Astrocyte (in vitro differentiated cells and primary cell): ENCODE measurements at regions not wholly inside any gene's neighbourhood (a gene's known extent, or its start where the extent isn't known, plus 50 kb on each side); places are given as distances from the start of the nearest gene placed in this dataset.

Source experiments
- DNase-seq: peaks from one replicate; pipeline ENCODE4 v3.0.0-alpha.2; 2010; ENCODE audit warnings: low read depth
- FAIRE-seq: peaks from 2 replicates; lab custom pipeline; 2011; peaks lifted over from hg19 to GRCh38; lab: Jason Lieb, UNC
- H2AFZ ChIP-seq: 2 replicates; pipeline ENCODE4 v1.6.0; 2012; ENCODE audit warnings: low read depth, low read length, inconsistent platforms
- H3K27ac ChIP-seq: 2 replicates; pipeline ENCODE4 v1.5.1; 2011; ENCODE audit warnings: low read depth, low read length, inconsistent platforms
- H3K27me3 ChIP-seq: 2 replicates; pipeline ENCODE4 v1.6.0; 2011; ENCODE audit warnings: low read length, inconsistent platforms; ENCODE audit not compliant: insufficient read depth
- H3K36me3 ChIP-seq: 2 replicates; pipeline ENCODE4 v1.5.1; 2011; ENCODE audit warnings: low read length, inconsistent platforms; ENCODE audit not compliant: insufficient read depth
- H3K4me1 ChIP-seq: 2 replicates; pipeline ENCODE4 v1.5.1; 2011; ENCODE audit warnings: low read length, inconsistent platforms; ENCODE audit not compliant: insufficient read depth
- H3K4me2 ChIP-seq: 2 replicates; pipeline ENCODE4 v1.6.0; 2012; ENCODE audit warnings: low read length, inconsistent platforms
- H3K4me3 ChIP-seq: 2 replicates; pipeline ENCODE4 v1.5.1; 2011; ENCODE audit warnings: low read depth, mild to moderate bottlenecking, low read length, inconsistent platforms; ENCODE audit not compliant: insufficient read depth
- H3K79me2 ChIP-seq: 2 replicates; pipeline ENCODE4 v1.6.0; 2012; ENCODE audit warnings: mild to moderate bottlenecking, low read length, inconsistent platforms; ENCODE audit not compliant: insufficient read depth
- H3K9ac ChIP-seq: 2 replicates; pipeline ENCODE4 v1.6.0; 2012; ENCODE audit warnings: mild to moderate bottlenecking, low read length, inconsistent platforms
- H3K9me3 ChIP-seq: 2 replicates; pipeline ENCODE4 v1.5.1; 2012; ENCODE audit warnings: low read depth, mild to moderate bottlenecking, low read length, inconsistent platforms; ENCODE audit not compliant: insufficient read depth
- H4K20me1 ChIP-seq: 2 replicates; pipeline ENCODE4 v1.6.0; 2012; ENCODE audit warnings: low read length, inconsistent platforms; ENCODE audit not compliant: insufficient read depth
- H3K27ac Mint-ChIP-seq: one replicate; pipeline ENCODE4 v1.8.0; 2021; ENCODE audit warnings: mild to moderate bottlenecking, mixed read lengths; ENCODE audit not compliant: unreplicated experiment
- H3K27me3 Mint-ChIP-seq: one replicate; pipeline ENCODE4 v1.8.0; 2021; ENCODE audit warnings: low read depth, mixed read lengths; ENCODE audit not compliant: unreplicated experiment
- H3K36me3 Mint-ChIP-seq: one replicate; pipeline ENCODE4 v1.8.0; 2021; ENCODE audit warnings: low read depth, mixed read lengths; ENCODE audit not compliant: unreplicated experiment
- H3K4me1 Mint-ChIP-seq: one replicate; pipeline ENCODE4 v1.8.0; 2021; ENCODE audit warnings: low read depth, mixed read lengths; ENCODE audit not compliant: unreplicated experiment
- H3K4me3 Mint-ChIP-seq: one replicate; pipeline ENCODE4 v1.8.0; 2021; ENCODE audit warnings: mild to moderate bottlenecking, moderate library complexity, mixed read lengths; ENCODE audit not compliant: unreplicated experiment
- H3K9me3 Mint-ChIP-seq: one replicate; pipeline ENCODE4 v1.8.0; 2021; ENCODE audit warnings: mild to moderate bottlenecking, mixed read lengths; ENCODE audit not compliant: unreplicated experiment
- CTCF ChIP-seq: IDR thresholded peaks from 2 replicates; pipeline ENCODE4 v1.5.1; 2011; ENCODE audit warnings: low read depth, mild to moderate bottlenecking, inconsistent platforms, low read length, moderate library complexity; ENCODE audit not compliant: insufficient read depth
- EZH2 ChIP-seq: IDR thresholded peaks from 2 replicates; pipeline ENCODE4 v1.6.1; 2012; ENCODE audit warnings: mild to moderate bottlenecking, low read length, inconsistent platforms; ENCODE audit not compliant: insufficient read depth

GRCh38 chr22:48832592-48832991 lies 995.1 kb downstream of the BRD1 start:
- Mint-ChIP-seq H3K27ac (no peak overlapping the region), H3K4me3 (no peak overlapping the region), H3K27me3 (peaks cover 8% of the 10 kb centered on the region), H3K36me3 (no peaks in the 10 kb centered on the region), H3K4me1 (peaks cover 10% of the 10 kb centered on the region), H3K9me3 (peaks cover 3% of the 10 kb centered on the region)
- Histone ChIP-seq H3K79me2 (no peaks in the 10 kb centered on the region), H3K27ac (no peak overlapping the region), H2AFZ (no peak overlapping the region), H3K27me3 (no peaks in the 10 kb centered on the region), H3K4me1 (no peaks in the 10 kb centered on the region), H4K20me1 (no peaks in the 10 kb centered on the region), H3K9me3 (peaks cover 10% of the 10 kb centered on the region), H3K36me3 (no peaks in the 10 kb centered on the region), H3K4me3 (no peak overlapping the region), H3K9ac (no peak overlapping the region), H3K4me2 (no peak overlapping the region)
- FAIRE-seq (no peak), DNase-seq (no peak)
- TF ChIP-seq CTCF (no peak), EZH2 (no peak)

GRCh38 chr22:48829908-48830307 lies 997.8 kb downstream of the BRD1 start:
- H3K9me3 ChIP-seq: no peaks in the 10 kb centered on the region
- no peak overlapping the region for H3K4me3 Mint-ChIP-seq

More at GRCh38 chr22:48829908-48830307, 997.8 kb downstream of the BRD1 start:
- Histone ChIP-seq H3K4me2 (no peak overlapping the region), H3K27ac (no peak overlapping the region), H3K4me3 (no peak overlapping the region), H3K27me3 (no peaks in the 10 kb centered on the region), H3K79me2 (no peaks in the 10 kb centered on the region), H4K20me1 (no peaks in the 10 kb centered on the region), H3K36me3 (no peaks in the 10 kb centered on the region), H3K9ac (no peak overlapping the region), H2AFZ (no peak overlapping the region), H3K4me1 (peaks cover 4% of the 10 kb centered on the region)
- no peaks in the 10 kb centered on the region for H3K36me3 Mint-ChIP-seq
- no peak for TF ChIP-seq EZH2
- TF ChIP-seq CTCF: no peak
- peaks cover 5% of the 10 kb centered on the region for H3K9me3 Mint-ChIP-seq
- DNase-seq (no peak), FAIRE-seq (no peak)
- no peak overlapping the region for H3K27ac Mint-ChIP-seq
- peaks cover 3% of the 10 kb centered on the region for H3K27me3 Mint-ChIP-seq
- peaks cover 17% of the 10 kb centered on the region for H3K4me1 Mint-ChIP-seq
